ENCODE measurements at regions not wholly inside any gene's neighbourhood (a gene's known extent, or its start where the extent isn't known, plus 50 kb on each side); places are given as distances from the start of the nearest gene placed in this dataset.

- no peaks in the 10 kb centered on the region for H3K27me3 ChIP-seq
- H3K4me1 ChIP-seq, result peaks cover 18 to 47% of the 10 kb centered on the region in 2 donors
- peak overlapping the region; percentile 92 to 99 for H3K27ac ChIP-seq
- no peaks in the 10 kb centered on the region for H3K36me3 ChIP-seq
- peak overlapping the region; percentile 34 to 50 for H3K4me3 ChIP-seq
- H3K9me3 ChIP-seq, result no peaks in the 10 kb centered on the region
- intact Hi-C loops (cut with DNase I), result loop anchor here (2.0 kb wide), 1 partner anchor 58 kb away; no protein-coding TSS in a partner anchor
- no peak for TF ChIP-seq CTCF (IDR thresholded peaks at IDR 0.05)
- DNase-seq (ENCODE audit: low spot score in 2 of 2), result peak; percentile 40 to 93
Observed at GRCh38 chr3:126266291-126266840, 86.0 kb upstream of the ALDH1L1 start.

- Histone ChIP-seq H3K9me3 (no peaks in the 10 kb centered on the region), H3K36me3 (no peaks in the 10 kb centered on the region), H3K27ac (peak overlapping the region in 1 of 2 donors; percentile 99), H3K4me3 (no peak overlapping the region), H3K27me3 (no peaks in the 10 kb centered on the region), H3K4me1 (peaks cover 16 to 53% of the 10 kb centered on the region in 2 donors)
- intact Hi-C loops (cut with DNase I), result no loop called here
- TF ChIP-seq CTCF (IDR thresholded peaks at IDR 0.05), result no peak
- peak in 1 of 2 donors; percentile 59 for DNase-seq (ENCODE audit: low spot score in 2 of 2)
Observed at GRCh38 chr3:126264952-126265351, 84.6 kb upstream of the ALDH1L1 start.

- peak in 1 of 2 donors; percentile 50 for DNase-seq (ENCODE audit: low spot score in 2 of 2)
- H3K9me3 ChIP-seq, result no peaks in the 10 kb centered on the region
- no peak overlapping the region for H3K4me3 ChIP-seq
- no peaks in the 10 kb centered on the region for H3K36me3 ChIP-seq
- H3K27me3 ChIP-seq, result no peaks in the 10 kb centered on the region
- intact Hi-C loops (cut with DNase I), result no loop called here
- H3K4me1 ChIP-seq, result peaks cover 16 to 47% of the 10 kb centered on the region in 2 donors
- peak overlapping the region in 1 of 2 donors; percentile 99 for H3K27ac ChIP-seq
- TF ChIP-seq CTCF (IDR thresholded peaks at IDR 0.05), result no peak
Observed at GRCh38 chr3:126264381-126264780, 84.0 kb upstream of the ALDH1L1 start.

GRCh38 chr3:126263971-126264370 lies 83.6 kb upstream of the ALDH1L1 start:
- H3K4me3 ChIP-seq, result no peak overlapping the region
- no peaks in the 10 kb centered on the region for H3K9me3 ChIP-seq
- DNase-seq (ENCODE audit: low spot score in 2 of 2), result peak in 1 of 2 donors; percentile 53
- peak overlapping the region in 1 of 2 donors; percentile 99 for H3K27ac ChIP-seq
- intact Hi-C loops (cut with DNase I), result no loop called here
- no peaks in the 10 kb centered on the region for H3K27me3 ChIP-seq
- peaks cover 16 to 43% of the 10 kb centered on the region in 2 donors for H3K4me1 ChIP-seq
- TF ChIP-seq CTCF (IDR thresholded peaks at IDR 0.05), result no peak
- H3K36me3 ChIP-seq, result no peaks in the 10 kb centered on the region

- H3K9me3 ChIP-seq, result no peaks in the 10 kb centered on the region
- H3K4me1 ChIP-seq, result peaks cover 16 to 39% of the 10 kb centered on the region in 2 donors
- no peak for TF ChIP-seq CTCF (IDR thresholded peaks at IDR 0.05)
- no peak overlapping the region for H3K4me3 ChIP-seq
- H3K36me3 ChIP-seq, result no peaks in the 10 kb centered on the region
- DNase-seq (ENCODE audit: low spot score in 2 of 2), result peak in 1 of 2 donors; percentile 62
- intact Hi-C loops (cut with DNase I), result no loop called here
- no peaks in the 10 kb centered on the region for H3K27me3 ChIP-seq
- no peak overlapping the region for H3K27ac ChIP-seq
Observed at GRCh38 chr3:126263539-126263938, 83.2 kb upstream of the ALDH1L1 start.

Measured in ascending aorta (tissue), 2 donors.